IgD-negative memory B cell (primary cell): ENCODE measurements at regions not wholly inside any gene's neighbourhood (a gene's known extent, or its start where the extent isn't known, plus 50 kb on each side); places are given as distances from the start of the nearest gene placed in this dataset.
"Not testable (repeated sequence)": the region's sequence is repeated elsewhere in the genome, so short reads cannot be mapped to it uniquely, and the experiment has no call there.

Experiments
- H3K27ac Mint-ChIP-seq, 3 donors: one replicate each; pipeline ENCODE4 v1.8.0; 2020 to 2022; ENCODE audit warnings: mild to moderate bottlenecking in 3 of 3, mixed read lengths in 3 of 3, moderate library complexity in 1 of 3
- H3K27me3 Mint-ChIP-seq: one replicate; pipeline ENCODE4 v1.8.0; 2021; ENCODE audit warnings: mixed read lengths
- H3K36me3 Mint-ChIP-seq: one replicate; pipeline ENCODE4 v1.8.0; 2020; ENCODE audit warnings: mild to moderate bottlenecking, mixed read lengths
- H3K4me1 Mint-ChIP-seq, 3 donors: one replicate each; pipeline ENCODE4 v1.8.0; 2020 to 2022; ENCODE audit warnings: mixed read lengths in 3 of 3, mild to moderate bottlenecking in 1 of 3
- H3K4me3 Mint-ChIP-seq, 4 donors: one replicate each; pipeline ENCODE4 v1.8.0; 2020 to 2022; ENCODE audit warnings: mild to moderate bottlenecking in 4 of 4, mixed read lengths in 4 of 4, moderate library complexity in 3 of 4
- H3K9me3 Mint-ChIP-seq, 3 donors: one replicate each; pipeline ENCODE4 v1.8.0; 2020 to 2021; ENCODE audit warnings: mixed read lengths in 3 of 3, mild to moderate bottlenecking in 1 of 3

- Mint-ChIP-seq H3K4me1 (no peaks in the 10 kb centered on the region), H3K27ac (no peak overlapping the region), H3K4me3 (no peak overlapping the region), H3K27me3 (peaks cover 17% of the 10 kb centered on the region), H3K36me3 (no peaks in the 10 kb centered on the region), H3K9me3 (no peaks in the 10 kb centered on the region)
Measured at GRCh38 chr20:58573257-58573656, 58.1 kb upstream of the APCDD1L start.

GRCh38 chr20:58572428-58572763 is 57.2 kb upstream of the APCDD1L start:
- H3K4me1 Mint-ChIP-seq, H3K36me3 Mint-ChIP-seq, H3K4me3 Mint-ChIP-seq, H3K27ac Mint-ChIP-seq, H3K9me3 Mint-ChIP-seq: not testable (repeated sequence)
- peaks cover 17% of the 10 kb centered on the region for H3K27me3 Mint-ChIP-seq

- no peak overlapping the region for H3K4me3 Mint-ChIP-seq
- H3K9me3 Mint-ChIP-seq = no peaks in the 10 kb centered on the region
- H3K36me3 Mint-ChIP-seq = no peaks in the 10 kb centered on the region
- H3K27ac Mint-ChIP-seq = no peak overlapping the region
- no peaks in the 10 kb centered on the region for H3K4me1 Mint-ChIP-seq
- peaks cover 18% of the 10 kb centered on the region for H3K27me3 Mint-ChIP-seq
Measured at GRCh38 chr20:58571693-58572427, 56.7 kb upstream of the APCDD1L start.

GRCh38 chr20:58571356-58571692 is 56.1 kb upstream of the APCDD1L start:
- Mint-ChIP-seq H3K27ac (no peak overlapping the region), H3K9me3 (no peaks in the 10 kb centered on the region)

GRCh38 chr20:58570204-58570859 is 55.1 kb upstream of the APCDD1L start:
- H3K27ac Mint-ChIP-seq = no peak overlapping the region
- H3K4me3 Mint-ChIP-seq = no peak overlapping the region
- no peaks in the 10 kb centered on the region for H3K36me3 Mint-ChIP-seq
- peaks cover 19% of the 10 kb centered on the region for H3K27me3 Mint-ChIP-seq
- H3K9me3 Mint-ChIP-seq = no peaks in the 10 kb centered on the region
- no peaks in the 10 kb centered on the region for H3K4me1 Mint-ChIP-seq

More at GRCh38 chr20:58571356-58571692, 56.1 kb upstream of the APCDD1L start:
- Mint-ChIP-seq H3K27me3 (peaks cover 16% of the 10 kb centered on the region), H3K36me3 (no peaks in the 10 kb centered on the region), H3K4me3 (no peak overlapping the region), H3K4me1 (no peaks in the 10 kb centered on the region)

GRCh38 chr20:58569241-58570125 is 54.3 kb upstream of the APCDD1L start:
- H3K9me3 Mint-ChIP-seq = peaks cover under 1 to 2% (median 1%) of the 10 kb centered on the region in 3 donors
- H3K27ac Mint-ChIP-seq = no peak overlapping the region
- H3K4me3 Mint-ChIP-seq = no peak overlapping the region
- no peaks in the 10 kb centered on the region for H3K4me1 Mint-ChIP-seq
- no peaks in the 10 kb centered on the region for H3K36me3 Mint-ChIP-seq
- H3K27me3 Mint-ChIP-seq = peaks cover 16% of the 10 kb centered on the region

GRCh38 chr20:58568483-58569240 is 53.5 kb upstream of the APCDD1L start:
- H3K27ac Mint-ChIP-seq = no peak overlapping the region
- H3K36me3 Mint-ChIP-seq = no peaks in the 10 kb centered on the region
- H3K4me1 Mint-ChIP-seq = no peaks in the 10 kb centered on the region
- no peak overlapping the region for H3K4me3 Mint-ChIP-seq
- H3K9me3 Mint-ChIP-seq = peaks cover 4 to 6% (median 4%) of the 10 kb centered on the region in 3 donors
- peaks cover 16% of the 10 kb centered on the region for H3K27me3 Mint-ChIP-seq

- Mint-ChIP-seq H3K36me3 (no peaks in the 10 kb centered on the region), H3K9me3 (peaks cover 4 to 7% (median 4%) of the 10 kb centered on the region in 3 donors), H3K4me3 (no peak overlapping the region), H3K27me3 (peaks cover 14% of the 10 kb centered on the region), H3K4me1 (no peaks in the 10 kb centered on the region), H3K27ac (no peak overlapping the region)
Measured at GRCh38 chr20:58568126-58568482, 52.9 kb upstream of the APCDD1L start.

GRCh38 chr20:58567437-58567836 is 52.2 kb upstream of the APCDD1L start:
- H3K9me3 Mint-ChIP-seq = peaks cover 4 to 7% (median 4%) of the 10 kb centered on the region in 3 donors
- no peaks in the 10 kb centered on the region for H3K36me3 Mint-ChIP-seq
- H3K4me3 Mint-ChIP-seq = no peak overlapping the region
- H3K27ac Mint-ChIP-seq = no peak overlapping the region
- H3K27me3 Mint-ChIP-seq = peaks cover 12% of the 10 kb centered on the region
- H3K4me1 Mint-ChIP-seq = no peaks in the 10 kb centered on the region

- peaks cover 10% of the 10 kb centered on the region for H3K27me3 Mint-ChIP-seq
- H3K4me1 Mint-ChIP-seq = no peaks in the 10 kb centered on the region
- no peak overlapping the region for H3K27ac Mint-ChIP-seq
- H3K36me3 Mint-ChIP-seq = no peaks in the 10 kb centered on the region
- no peak overlapping the region for H3K4me3 Mint-ChIP-seq
- peaks cover 4 to 7% (median 4%) of the 10 kb centered on the region in 3 donors for H3K9me3 Mint-ChIP-seq
Measured at GRCh38 chr20:58566981-58567380, 51.8 kb upstream of the APCDD1L start.

- Mint-ChIP-seq H3K4me3 (no peak overlapping the region), H3K36me3 (no peaks in the 10 kb centered on the region), H3K27me3 (peaks cover 10% of the 10 kb centered on the region), H3K27ac (no peak overlapping the region), H3K4me1 (no peaks in the 10 kb centered on the region), H3K9me3 (peaks cover 4 to 7% (median 4%) of the 10 kb centered on the region in 3 donors)
Measured at GRCh38 chr20:58565461-58566175, 50.4 kb upstream of the APCDD1L start.
